Stimulated activated naive CD4-positive, alpha-beta T cell treated with Interleukin-2 at 50 U/mL for 16 hours (primary cell): ENCODE measurements at regions not wholly inside any gene's neighbourhood (a gene's known extent, or its start where the extent isn't known, plus 50 kb on each side); places are given as distances from the start of the nearest gene placed in this dataset.
"Not testable (repeated sequence)": the region's sequence is repeated elsewhere in the genome, so short reads cannot be mapped to it uniquely, and the experiment has no call there.

Experiments
- DNase-seq: peaks from one replicate; lab custom pipeline; 2025; lab: John Stamatoyannopoulos, UW

- DNase-seq, result no peak
Measured at GRCh38 chr3:71961378-71961777, 176.4 kb upstream of the PROK2 start.

GRCh38 chr3:71958533-71958932, 173.6 kb upstream of the PROK2 start:
- DNase-seq, result no peak

- DNase-seq, result no peak
Measured at GRCh38 chr3:71956716-71957115, 171.8 kb upstream of the PROK2 start.

GRCh38 chr3:71956069-71956340, 171.1 kb upstream of the PROK2 start:
- DNase-seq, result no peak

GRCh38 chr3:71955240-71956068, 170.5 kb upstream of the PROK2 start:
- no peak for DNase-seq

- no peak for DNase-seq
Measured at GRCh38 chr3:71951842-71952241, 166.9 kb upstream of the PROK2 start.

DNA sequence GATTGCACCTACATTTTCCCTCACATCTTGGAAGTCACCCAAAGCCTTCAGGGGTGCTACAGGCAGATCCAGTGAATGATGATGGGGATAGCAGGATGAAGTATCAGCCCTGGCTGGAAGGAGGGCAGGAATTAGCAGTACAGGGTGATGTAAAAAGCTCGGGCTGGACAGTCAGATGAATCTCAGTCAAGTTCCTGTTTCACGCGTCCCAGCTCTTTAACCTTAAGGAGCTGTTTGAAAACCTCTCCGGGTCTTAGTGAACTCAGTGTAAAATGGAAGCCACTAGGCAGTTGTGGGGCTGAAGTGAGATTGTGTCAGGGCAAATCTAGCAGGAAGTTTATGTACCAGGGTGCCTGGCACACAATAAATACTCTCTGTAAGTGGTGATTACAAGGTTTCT, 166.4 kb upstream of the PROK2 start:
- DNase-seq, result no peak

DNA sequence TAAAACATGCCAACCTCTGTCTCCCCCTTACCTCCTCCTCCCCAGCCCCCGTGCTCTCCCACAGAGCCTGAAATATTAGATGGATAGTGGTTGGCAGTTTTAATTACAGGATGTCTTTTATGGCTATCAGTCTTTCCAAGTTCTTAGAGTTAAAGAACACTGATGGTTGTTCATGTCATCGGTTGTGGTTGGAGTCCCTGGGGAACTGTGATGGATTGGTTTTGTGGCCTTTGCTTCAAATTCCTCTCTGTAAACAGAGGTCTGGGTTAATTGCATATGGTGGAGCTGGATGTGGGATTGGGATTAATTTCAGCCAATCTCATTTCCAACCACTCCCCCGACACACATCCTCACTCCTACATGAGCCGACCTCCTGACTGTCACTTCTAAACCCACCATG, 164.5 kb upstream of the PROK2 start:
- DNase-seq, result no peak

DNA sequence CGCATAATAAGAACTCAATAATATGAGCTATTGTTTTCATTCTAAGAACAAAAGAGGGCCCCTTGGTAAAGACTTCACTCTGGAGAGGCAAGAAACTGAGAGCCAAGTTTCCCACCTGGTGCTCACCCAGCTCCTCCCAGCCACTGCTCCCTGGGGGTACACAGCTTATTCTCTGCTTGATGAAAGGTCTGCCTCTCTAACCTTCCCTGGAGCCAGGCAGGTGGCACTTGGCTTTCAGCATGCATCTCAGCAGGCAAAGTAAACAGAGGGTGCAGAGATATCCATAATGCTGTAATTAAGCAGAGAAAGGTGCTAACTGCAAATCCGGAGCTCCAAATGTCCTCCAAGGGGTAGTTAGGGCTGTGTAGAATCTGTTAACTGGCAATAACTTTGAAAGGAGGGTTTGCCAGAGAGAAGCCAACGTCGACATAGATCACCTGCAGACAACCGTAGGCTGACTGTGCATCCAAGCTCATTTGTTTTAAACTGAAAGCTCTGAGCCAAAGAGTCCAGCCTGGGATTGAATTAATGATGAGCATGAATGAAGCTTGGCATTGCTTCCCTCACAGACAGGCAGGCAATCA, 159.6 kb upstream of the PROK2 start:
- DNase-seq, result no peak

- DNase-seq, result no peak
Measured at GRCh38 chr3:71942432-71943187, 157.7 kb upstream of the PROK2 start.

- no peak for DNase-seq
Measured at GRCh38 chr3:71940486-71940885, 155.5 kb upstream of the PROK2 start.

DNA sequence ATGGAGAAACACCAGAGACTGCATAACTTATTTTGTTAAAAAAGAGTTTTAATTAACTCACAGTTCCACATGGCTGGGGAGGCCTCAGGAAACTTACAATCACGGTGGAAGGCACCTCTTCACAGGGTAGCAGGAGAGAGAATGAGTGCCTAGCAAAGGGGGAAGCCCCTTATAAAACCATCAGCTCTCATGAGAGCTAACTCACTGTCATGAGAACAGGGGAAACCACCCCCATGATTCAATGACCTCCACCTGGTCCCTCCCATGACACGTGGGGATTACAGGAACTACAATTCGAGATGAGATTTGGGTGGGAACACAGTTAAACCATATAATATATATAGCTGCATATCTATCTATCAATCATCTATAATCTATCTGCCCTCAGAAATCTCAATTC, 153.1 kb upstream of the PROK2 start:
- DNase-seq, result not testable (repeated sequence)

DNA sequence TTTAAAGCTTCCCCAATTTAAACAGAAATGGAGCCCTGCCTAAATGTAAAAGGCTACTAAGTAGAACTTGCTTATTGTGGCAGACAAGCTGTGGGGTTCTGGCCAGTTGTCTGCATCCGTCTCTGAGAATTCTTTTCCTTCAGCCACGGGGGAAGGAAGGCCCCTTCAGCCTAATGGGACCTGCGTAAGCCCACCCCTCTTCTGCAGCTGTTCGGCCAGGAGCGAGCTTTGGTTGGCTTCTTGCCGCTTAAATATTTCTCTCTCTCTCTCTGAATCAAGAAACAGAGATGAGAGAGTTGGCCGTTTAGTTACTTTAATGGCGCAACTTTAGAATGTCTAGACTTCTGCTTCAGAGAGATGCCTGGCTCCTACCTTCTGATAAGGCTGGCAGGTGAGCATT, 151.7 kb upstream of the PROK2 start:
- DNase-seq, result no peak

- DNase-seq, result no peak
Measured at GRCh38 chr3:71934520-71935270, 149.7 kb upstream of the PROK2 start.

- DNase-seq, result no peak
Measured at GRCh38 chr3:71931922-71932321, 147.0 kb upstream of the PROK2 start.

DNA sequence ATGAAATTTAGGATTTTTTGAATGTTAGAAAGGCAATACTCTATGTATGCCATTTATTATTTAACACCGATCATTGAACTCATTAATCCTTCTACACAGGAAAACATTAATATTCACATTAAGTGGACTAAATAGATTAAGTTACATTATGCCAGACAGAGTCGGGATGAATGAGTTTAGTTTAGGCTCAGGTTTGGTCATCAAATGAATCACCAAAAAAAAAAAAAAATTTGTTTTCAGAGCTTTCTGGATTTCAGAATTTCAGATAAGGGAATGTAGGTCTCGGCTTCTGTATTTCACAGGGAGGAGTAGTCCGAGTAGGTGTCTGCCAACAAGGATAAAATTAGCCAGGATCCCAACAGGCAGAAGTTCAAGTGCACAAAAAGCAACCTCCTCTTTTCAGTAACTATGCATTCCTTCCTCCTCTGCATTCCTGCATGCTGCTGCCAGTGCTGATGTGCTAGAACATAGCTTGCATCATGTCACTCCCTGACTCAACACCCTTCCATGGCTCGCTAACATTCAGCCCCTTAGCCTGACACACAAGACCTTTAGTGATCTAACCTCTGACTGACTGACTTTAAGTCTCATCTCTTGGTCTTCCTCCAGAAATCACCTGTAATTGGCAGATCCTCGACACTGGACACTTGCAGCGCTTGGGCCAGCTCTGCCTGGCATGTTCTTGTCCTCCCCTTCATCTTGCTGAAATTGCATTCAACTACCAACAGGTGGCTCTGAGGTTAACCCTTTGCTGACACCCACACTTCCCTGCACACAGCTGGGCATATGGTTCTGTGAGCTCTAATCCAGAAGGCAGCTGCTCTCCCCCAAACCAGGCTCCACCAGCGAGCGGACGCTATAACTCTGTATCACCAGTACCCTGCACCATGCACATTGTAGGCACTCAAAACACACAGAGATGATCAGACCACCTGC, 145.4 kb upstream of the PROK2 start:
- no peak for DNase-seq

GRCh38 chr3:71928212-71928611, 143.3 kb upstream of the PROK2 start:
- DNase-seq, result no peak

DNA sequence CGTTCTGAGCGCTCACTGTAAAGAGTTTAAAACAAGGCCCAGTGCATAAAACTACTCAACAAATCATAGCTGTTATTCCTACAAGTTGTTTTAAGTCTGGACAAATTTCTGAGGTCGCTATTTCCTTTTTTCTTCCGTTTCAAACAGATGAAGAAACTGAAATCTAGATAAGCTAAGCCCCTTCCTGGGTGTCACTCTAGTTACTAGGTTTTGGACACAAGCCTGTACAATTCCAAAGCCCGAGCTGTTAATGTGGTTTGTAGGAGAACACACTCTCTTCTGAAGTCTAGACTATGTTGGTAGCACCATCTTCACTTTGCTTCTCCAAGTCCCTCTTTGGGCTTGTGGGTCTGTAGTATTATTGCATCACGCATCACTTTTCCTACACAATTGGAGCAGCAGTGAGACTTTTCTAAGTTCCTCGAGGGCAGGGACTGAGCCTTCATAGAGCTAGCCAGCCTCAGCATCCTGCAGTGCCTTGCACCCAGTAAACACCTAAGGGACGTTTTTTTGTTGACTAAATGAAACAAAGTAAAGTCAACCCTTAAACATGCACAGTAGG, 142.6 kb upstream of the PROK2 start:
- no peak for DNase-seq

- DNase-seq, result no peak
Measured at GRCh38 chr3:71926616-71927015, 141.7 kb upstream of the PROK2 start.

- DNase-seq, result no peak
Measured at GRCh38 chr3:71926262-71926600, 141.3 kb upstream of the PROK2 start.
